ENCODE measurements at regions not wholly inside any gene's neighbourhood (a gene's known extent, or its start where the extent isn't known, plus 50 kb on each side); places are given as distances from the start of the nearest gene placed in this dataset.

- TF ChIP-seq ZFX (IDR thresholded peaks at IDR 0.05; ENCODE audit: borderline replicate concordance) (no peak), CTCF (IDR thresholded peaks at IDR 0.05) (no peak)
Measured at GRCh38 chr2:237033536-237034060, 52.1 kb upstream of the COPS8 start.

GRCh38 chr2:237035781-237036475 lies 49.8 kb upstream of the COPS8 start:
- TF ChIP-seq ZFX (IDR thresholded peaks at IDR 0.05; ENCODE audit: borderline replicate concordance), result no peak
- no peak overlapping the region for H3K27ac ChIP-seq

More at GRCh38 chr2:237033536-237034060, 52.1 kb upstream of the COPS8 start:
- no peak overlapping the region for H3K27ac ChIP-seq

Data from 22Rv1 (cell line).